ENCODE measurements at regions not wholly inside any gene's neighbourhood (a gene's known extent, or its start where the extent isn't known, plus 50 kb on each side); places are given as distances from the start of the nearest gene placed in this dataset.
A peak's percentile ranks its signal among the peaks of the same experiment; 100 is the strongest.

GRCh38 chr13:80475718-80476117 lies 134.8 kb upstream of the SPRY2 start:
- no peak for TF ChIP-seq CTCF (conservative IDR thresholded peaks at IDR 0.05; ENCODE audit: control insufficient read depth, insufficient read depth, low read depth, low read length)
- no peak overlapping the region for H3K4me3 ChIP-seq (ENCODE audit: control insufficient read depth, low read depth, low read length)
- no peak for DNase-seq (ENCODE audit: low read depth)

GRCh38 chr13:80473695-80474094 lies 132.8 kb upstream of the SPRY2 start:
- DNase-seq (ENCODE audit: low read depth): peak; percentile 87
- TF ChIP-seq CTCF (conservative IDR thresholded peaks at IDR 0.05; ENCODE audit: control insufficient read depth, insufficient read depth, low read depth, low read length): no peak
- H3K4me3 ChIP-seq (ENCODE audit: control insufficient read depth, low read depth, low read length): no peak overlapping the region

GRCh38 chr13:80469853-80470381 lies 129.0 kb upstream of the SPRY2 start:
- DNase-seq (ENCODE audit: low read depth): peak; percentile 99
- H3K4me3 ChIP-seq (ENCODE audit: control insufficient read depth, low read depth, low read length): no peak overlapping the region
- no peak for TF ChIP-seq CTCF (conservative IDR thresholded peaks at IDR 0.05; ENCODE audit: control insufficient read depth, insufficient read depth, low read depth, low read length)

- no peak for DNase-seq (ENCODE audit: low read depth)
- no peak for TF ChIP-seq CTCF (conservative IDR thresholded peaks at IDR 0.05; ENCODE audit: control insufficient read depth, insufficient read depth, low read depth, low read length)
- H3K4me3 ChIP-seq (ENCODE audit: control insufficient read depth, low read depth, low read length): no peak overlapping the region
Observed at GRCh38 chr13:80469105-80469852, 128.4 kb upstream of the SPRY2 start.

- no peak overlapping the region for H3K4me3 ChIP-seq (ENCODE audit: control insufficient read depth, low read depth, low read length)
- no peak for TF ChIP-seq CTCF (conservative IDR thresholded peaks at IDR 0.05; ENCODE audit: control insufficient read depth, insufficient read depth, low read depth, low read length)
- no peak for DNase-seq (ENCODE audit: low read depth)
Observed at GRCh38 chr13:80465321-80465720, 124.4 kb upstream of the SPRY2 start.

- TF ChIP-seq CTCF (conservative IDR thresholded peaks at IDR 0.05; ENCODE audit: control insufficient read depth, insufficient read depth, low read depth, low read length): no peak
- H3K4me3 ChIP-seq (ENCODE audit: control insufficient read depth, low read depth, low read length): no peak overlapping the region
- peak; percentile 63 for DNase-seq (ENCODE audit: low read depth)
Observed at GRCh38 chr13:80463673-80464352, 122.9 kb upstream of the SPRY2 start.

Measured in fibroblast of mammary gland (primary cell).